ENCODE measurements at regions not wholly inside any gene's neighbourhood (a gene's known extent, or its start where the extent isn't known, plus 50 kb on each side); places are given as distances from the start of the nearest gene placed in this dataset.

DNA sequence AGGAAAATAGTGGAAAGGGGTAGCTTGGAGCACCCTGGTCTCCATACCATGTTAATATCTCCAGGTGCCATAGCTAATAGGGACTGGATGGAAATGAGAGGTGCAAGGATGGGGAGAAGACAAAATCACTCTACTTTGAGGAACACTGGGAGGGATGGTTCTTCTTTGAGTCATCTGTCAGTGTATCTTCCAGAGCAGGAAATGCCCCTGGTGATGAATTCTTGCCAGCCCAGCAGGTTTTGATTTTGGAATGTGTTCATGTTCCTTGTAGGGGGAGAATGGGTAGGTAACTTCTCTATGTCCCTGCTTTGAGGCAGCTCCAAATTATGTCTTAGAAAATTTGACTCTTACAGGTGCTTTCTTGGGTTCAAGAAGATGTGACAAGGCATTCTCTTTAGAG is 177.0 kb upstream of the GLI3 start:
- no peaks in the 10 kb centered on the region for H3K27me3 Mint-ChIP-seq (ENCODE audit: low read depth)

More for the DNA sequence above, 177.0 kb upstream of the GLI3 start:
- no peaks in the 10 kb centered on the region; a peak in 1 of 5 replicates for H3K9me3 Mint-ChIP-seq
- H3K4me3 Mint-ChIP-seq, result no peak overlapping the region
- H2BK5ac ChIP-seq (ENCODE audit: insufficient read length, low read length), result no peak overlapping the region
- H3T11ph ChIP-seq (ENCODE audit: low read length), result no peak overlapping the region
- H3K4ac ChIP-seq (ENCODE audit: low read depth, low read length), result no peak overlapping the region
- no peak overlapping the region for H4K8ac ChIP-seq (replicated peaks; ENCODE audit: insufficient read length, low read depth, low read length)
- no peak overlapping the region for H3K9ac ChIP-seq (ENCODE audit: extremely low read depth, insufficient read length, low read length)
- H2AFZ ChIP-seq (ENCODE audit: low read length), result no peak overlapping the region
- no peak overlapping the region for H3K56ac ChIP-seq (ENCODE audit: insufficient read length, low read depth, low read length)
- H3K79me2 ChIP-seq (ENCODE audit: insufficient read depth, low read length), result no peaks in the 10 kb centered on the region
- H3K4me1 ChIP-seq (ENCODE audit: insufficient read depth, low read length), result no peaks in the 10 kb centered on the region
- no peak overlapping the region for H2AK5ac ChIP-seq (ENCODE audit: insufficient read length, low read length)
- H4K20me1 ChIP-seq (ENCODE audit: control insufficient read depth, insufficient read depth, insufficient read length), result no peaks in the 10 kb centered on the region
- H3K9me3 ChIP-seq (ENCODE audit: control insufficient read depth, low read depth, low read length), result no peaks in the 10 kb centered on the region
- no peak overlapping the region for H2BK15ac ChIP-seq (ENCODE audit: low read depth, low read length)
- no peaks in the 10 kb centered on the region for H3K79me1 ChIP-seq (ENCODE audit: insufficient read depth, low read depth, low read length, poor library complexity, severe bottlenecking)
- no peak overlapping the region for H3K23ac ChIP-seq (ENCODE audit: insufficient read length, low read depth, low read length)
- no peak overlapping the region for H4K91ac ChIP-seq (ENCODE audit: insufficient read length, low read depth, low read length)
- no peak overlapping the region for H3K14ac ChIP-seq (ENCODE audit: insufficient read depth, low read length)
- no peaks in the 10 kb centered on the region for H3K23me2 ChIP-seq (ENCODE audit: insufficient read length, low read depth, low read length, poor library complexity, severe bottlenecking)
- H3K4me2 ChIP-seq (ENCODE audit: insufficient read depth, insufficient read length, low read length), result no peak overlapping the region
- no peak for DNase-seq
- H3K18ac ChIP-seq (ENCODE audit: insufficient read length, low read depth, low read length), result no peak overlapping the region
- H3K27me3 ChIP-seq (ENCODE audit: insufficient read depth, low read length), result no peaks in the 10 kb centered on the region
- TF ChIP-seq, protein P1, sequence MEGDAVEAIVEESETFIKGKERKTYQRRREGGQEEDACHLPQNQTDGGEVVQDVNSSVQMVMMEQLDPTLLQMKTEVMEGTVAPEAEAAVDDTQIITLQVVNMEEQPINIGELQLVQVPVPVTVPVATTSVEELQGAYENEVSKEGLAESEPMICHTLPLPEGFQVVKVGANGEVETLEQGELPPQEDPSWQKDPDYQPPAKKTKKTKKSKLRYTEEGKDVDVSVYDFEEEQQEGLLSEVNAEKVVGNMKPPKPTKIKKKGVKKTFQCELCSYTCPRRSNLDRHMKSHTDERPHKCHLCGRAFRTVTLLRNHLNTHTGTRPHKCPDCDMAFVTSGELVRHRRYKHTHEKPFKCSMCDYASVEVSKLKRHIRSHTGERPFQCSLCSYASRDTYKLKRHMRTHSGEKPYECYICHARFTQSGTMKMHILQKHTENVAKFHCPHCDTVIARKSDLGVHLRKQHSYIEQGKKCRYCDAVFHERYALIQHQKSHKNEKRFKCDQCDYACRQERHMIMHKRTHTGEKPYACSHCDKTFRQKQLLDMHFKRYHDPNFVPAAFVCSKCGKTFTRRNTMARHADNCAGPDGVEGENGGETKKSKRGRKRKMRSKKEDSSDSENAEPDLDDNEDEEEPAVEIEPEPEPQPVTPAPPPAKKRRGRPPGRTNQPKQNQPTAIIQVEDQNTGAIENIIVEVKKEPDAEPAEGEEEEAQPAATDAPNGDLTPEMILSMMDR (conservative IDR thresholded peaks at IDR 0.05), result no peak
- H2BK20ac ChIP-seq (ENCODE audit: low read depth, low read length, poor library complexity, severe bottlenecking), result no peak overlapping the region
- no peak overlapping the region for H3K27ac ChIP-seq (ENCODE audit: insufficient read length, low read depth, low read length)
- no peaks in the 10 kb centered on the region for H3K36me3 Mint-ChIP-seq (ENCODE audit: insufficient read depth in 1 of 3, low read depth in 3 of 3)
- H3K27ac Mint-ChIP-seq, result no peak overlapping the region
- H2BK12ac ChIP-seq (ENCODE audit: insufficient read length, low read depth, low read length), result no peak overlapping the region
- peaks cover 0 to 3% of the 10 kb centered on the region in 2 experiments; a peak in 1 of 4 replicates for H3K4me1 Mint-ChIP-seq
- no peak overlapping the region for H4K5ac ChIP-seq (ENCODE audit: insufficient read length, low read depth, low read length)
- H2BK120ac ChIP-seq (ENCODE audit: low read depth, low read length, poor library complexity, severe bottlenecking), result no peak overlapping the region
